ENCODE measurements at regions not wholly inside any gene's neighbourhood (a gene's known extent, or its start where the extent isn't known, plus 50 kb on each side); places are given as distances from the start of the nearest gene placed in this dataset.

DNA sequence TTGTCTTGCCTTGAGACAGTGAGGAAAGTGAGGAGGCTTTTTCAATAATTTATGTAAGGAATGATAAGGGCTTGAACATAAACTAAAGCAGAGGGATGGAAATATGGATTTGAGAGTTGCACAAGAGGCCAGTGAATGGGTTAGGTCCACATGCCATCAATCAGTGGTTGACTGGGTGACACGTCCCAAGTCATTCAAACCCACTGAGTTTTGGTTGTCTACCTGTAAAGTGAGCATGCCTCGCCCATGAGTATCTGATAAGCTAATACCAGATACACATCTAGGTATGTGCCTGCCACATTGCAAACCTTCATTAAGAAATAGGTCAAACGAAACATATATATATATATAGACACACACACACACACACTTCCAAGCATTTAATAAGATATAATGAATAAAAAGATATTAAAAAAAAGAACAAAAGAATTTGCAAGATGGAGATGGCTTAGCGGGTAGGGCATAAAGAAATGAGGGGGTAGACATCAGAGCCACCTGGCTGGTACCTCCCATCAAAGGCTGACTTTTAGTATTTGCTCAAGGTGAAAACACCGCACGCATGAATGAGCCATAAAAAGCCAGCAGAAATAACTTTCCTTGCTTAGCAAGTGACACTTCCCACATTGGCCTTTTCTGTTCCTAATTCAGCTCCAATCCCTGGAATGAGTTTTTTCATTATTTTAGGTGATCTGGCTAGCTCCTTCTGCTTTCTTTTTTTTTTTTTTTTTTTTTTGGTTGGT lies 109.1 kb upstream of the GGTLC1 start:
- DNase-seq = no peak

DNA sequence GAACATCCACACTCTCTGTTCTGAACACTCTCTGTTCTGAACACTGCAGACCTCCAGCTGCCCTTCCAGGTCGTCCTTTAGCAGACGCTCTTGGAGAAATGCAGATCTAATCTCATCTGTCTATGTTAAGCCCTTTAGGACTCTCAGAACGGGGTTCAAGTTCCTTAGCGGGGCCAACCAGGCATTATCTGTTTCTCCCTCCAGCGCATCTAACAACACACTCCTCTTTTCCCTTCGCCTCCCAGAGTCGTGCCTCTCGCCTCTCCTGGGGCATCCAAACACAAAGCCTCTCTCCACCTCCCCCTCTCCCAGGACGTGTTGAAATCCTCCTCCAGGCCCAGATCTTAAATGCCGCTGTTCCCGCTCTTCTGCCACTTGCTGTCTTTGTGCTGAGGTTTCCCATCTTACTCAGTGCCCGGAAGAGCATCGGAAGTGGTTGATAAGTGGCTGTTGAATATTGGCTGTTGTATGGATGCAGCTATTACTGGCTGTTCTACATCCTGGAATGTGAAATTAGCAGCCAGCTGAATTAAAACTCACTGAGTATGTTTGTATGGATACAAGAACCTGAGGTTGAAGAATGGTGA lies 108.4 kb upstream of the GGTLC1 start:
- DNase-seq = no peak

- DNase-seq = no peak
These were observed 107.7 kb upstream of the GGTLC1 start for GRCh38 chr20:24096264-24096663.

- DNase-seq = no peak
These were observed 107.2 kb upstream of the GGTLC1 start for GRCh38 chr20:24095756-24096155.

DNA sequence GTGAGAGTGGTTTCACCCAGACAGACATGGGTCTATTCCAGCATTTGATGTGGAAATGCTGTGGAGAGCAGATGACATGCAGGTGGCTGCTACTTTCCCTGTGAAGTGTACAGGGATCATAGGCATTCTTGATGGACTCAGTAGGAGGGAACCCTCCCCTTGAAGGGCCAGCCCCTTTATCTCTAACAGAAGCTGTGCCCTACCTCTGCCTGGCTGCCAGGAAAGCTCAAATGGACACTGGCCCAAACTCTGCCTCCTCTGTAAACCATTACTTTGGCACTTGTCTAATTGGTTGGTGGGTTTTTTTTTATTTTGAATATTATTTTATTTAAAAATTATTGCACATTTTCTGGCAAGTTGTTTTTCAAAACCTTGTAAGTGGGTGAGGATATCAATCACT lies 106.7 kb upstream of the GGTLC1 start:
- no peak for DNase-seq

DNA sequence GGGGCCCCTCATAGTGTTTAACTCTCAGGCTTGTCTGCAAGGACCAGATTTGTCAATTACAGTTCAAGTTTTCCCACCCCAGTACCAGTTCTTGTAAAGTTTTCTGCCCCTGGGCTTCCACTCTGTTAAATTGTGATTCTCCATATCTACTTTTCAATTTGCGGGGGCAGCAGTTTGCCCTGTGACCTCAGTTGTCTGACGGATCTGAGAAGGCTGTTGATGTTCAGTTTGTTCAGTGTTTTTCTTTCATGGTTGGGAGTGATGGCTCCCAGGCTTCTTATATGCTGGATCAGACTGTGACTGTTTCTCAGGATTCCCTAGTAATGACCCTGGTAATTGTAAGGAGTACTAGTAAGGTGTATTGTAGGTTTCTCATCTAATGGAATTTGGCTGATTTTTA lies 101.0 kb upstream of the GGTLC1 start:
- DNase-seq = no peak

DNA sequence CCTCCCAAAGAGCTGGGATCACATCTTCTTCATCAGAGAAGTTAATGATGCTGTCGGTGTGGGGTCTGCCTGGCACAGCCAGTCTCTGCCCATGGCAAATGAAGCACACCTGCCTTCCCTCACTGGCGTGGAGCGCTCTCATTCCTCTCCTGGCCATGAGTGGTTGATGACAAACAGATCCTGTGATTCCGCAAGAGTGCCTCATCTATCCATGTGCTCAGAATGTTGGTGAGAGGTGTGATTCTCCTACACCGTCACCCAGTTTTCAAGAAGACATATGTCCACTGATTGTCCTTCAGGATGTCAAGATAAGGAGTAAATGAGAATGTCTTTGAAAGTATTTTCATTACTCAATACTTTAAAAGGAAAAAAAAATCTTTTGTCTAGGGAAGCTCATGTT lies 97.5 kb upstream of the GGTLC1 start:
- no peak for DNase-seq

DNA sequence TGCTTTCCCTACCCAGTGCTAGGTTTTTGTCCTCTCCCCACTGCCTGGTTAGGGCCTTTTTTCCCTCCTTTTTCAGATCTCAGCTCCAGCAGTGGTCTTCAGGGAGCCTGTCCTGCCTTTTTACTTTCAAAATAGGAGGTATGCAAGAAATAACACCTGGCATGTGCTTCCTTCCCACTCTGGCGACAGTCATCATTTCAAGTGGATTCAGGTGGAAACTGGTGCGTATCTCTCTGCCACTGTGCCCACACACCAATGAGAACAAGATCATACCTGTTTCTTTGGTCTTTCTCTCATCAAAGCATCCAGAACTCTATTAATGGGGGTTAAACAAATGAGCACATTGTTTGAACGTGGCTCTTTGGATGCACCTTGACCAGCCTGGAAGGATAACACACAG lies 95.7 kb upstream of the GGTLC1 start:
- DNase-seq = no peak

GRCh38 chr20:24081077-24081476 lies 92.5 kb upstream of the GGTLC1 start:
- no peak for DNase-seq

- no peak for DNase-seq
These were observed 91.3 kb upstream of the GGTLC1 start for GRCh38 chr20:24079661-24080412.

- DNase-seq = no peak
These were observed 88.6 kb upstream of the GGTLC1 start for GRCh38 chr20:24077145-24077544.

DNA sequence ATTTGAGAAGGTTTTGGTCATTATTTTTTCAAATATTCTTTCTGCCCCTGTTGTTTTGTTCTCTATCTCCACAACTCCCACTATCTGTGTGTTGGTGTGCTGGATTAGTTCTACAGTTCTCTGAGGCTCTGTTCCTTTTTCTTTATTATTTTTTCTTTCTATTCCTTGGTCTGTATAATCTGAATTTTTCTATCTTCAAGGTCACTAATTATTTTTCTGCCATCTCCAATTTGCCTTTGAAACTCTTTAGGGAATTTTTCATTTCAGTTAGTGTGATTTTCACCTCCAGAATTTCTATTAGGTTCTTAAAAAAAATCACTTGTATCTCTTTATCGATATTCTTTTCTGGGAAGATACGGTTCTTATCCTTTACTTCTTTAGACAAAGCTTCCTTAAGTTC lies 82.1 kb upstream of the GGTLC1 start:
- no peak for DNase-seq

GRCh38 chr20:24066076-24066700 lies 77.6 kb upstream of the GGTLC1 start:
- DNase-seq = no peak

DNA sequence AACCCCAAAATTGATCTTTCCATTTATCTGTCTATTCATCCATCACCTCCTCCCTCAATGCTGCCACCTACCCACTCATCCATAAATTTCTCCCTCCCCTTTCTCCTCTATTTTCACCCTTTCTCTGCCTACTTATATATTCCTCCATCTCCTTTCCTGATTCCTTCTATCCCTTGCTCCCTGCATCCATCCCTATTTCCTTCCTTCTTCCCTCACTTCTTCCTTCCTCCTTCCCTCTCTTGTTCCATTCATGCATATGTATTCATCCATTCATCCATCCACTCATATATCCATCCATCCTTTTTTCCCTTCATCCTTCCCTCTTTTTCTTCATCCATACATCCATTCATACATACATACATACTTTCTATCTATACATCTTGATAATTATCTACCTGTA lies 76.3 kb upstream of the GGTLC1 start:
- DNase-seq = no peak

- DNase-seq = no peak
These were observed 75.5 kb upstream of the GGTLC1 start for GRCh38 chr20:24064092-24064491.

- DNase-seq = no peak
These were observed 74.5 kb upstream of the GGTLC1 start for GRCh38 chr20:24063100-24063499.

DNA sequence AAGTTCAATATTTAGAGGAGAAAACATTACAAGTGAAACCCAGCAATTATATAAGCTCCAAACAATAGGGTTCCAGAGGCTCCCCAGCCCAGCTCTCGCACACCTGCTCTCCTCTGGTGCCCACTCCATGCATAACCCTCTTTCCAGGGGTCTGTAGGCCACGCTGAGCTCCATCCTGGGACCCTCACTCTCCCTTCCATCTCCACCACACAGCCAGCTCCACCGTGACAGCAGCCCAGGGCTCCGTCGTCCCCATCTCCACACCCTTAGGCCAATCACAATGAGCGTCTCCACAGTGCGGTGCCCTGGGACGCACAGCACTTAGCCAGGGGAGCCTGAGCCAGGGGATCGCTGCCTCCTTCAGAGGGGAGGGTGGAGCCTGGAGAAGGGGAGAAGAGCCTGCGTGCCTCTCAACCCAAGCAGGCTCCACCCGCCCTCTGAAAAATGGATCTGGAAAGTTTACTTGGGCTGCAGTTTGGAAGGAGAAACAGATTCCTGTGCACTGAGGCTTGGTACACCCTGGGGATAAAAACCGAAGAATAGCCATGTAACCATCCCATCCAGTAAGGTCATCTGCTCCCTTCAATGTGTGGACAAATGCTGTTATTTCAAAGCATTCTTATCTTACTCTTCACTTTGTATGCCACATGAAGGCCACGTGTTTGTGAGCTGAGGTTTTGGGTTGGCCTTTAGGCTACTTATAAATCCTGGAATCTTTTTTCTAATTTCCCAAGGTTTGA lies 72.4 kb upstream of the GGTLC1 start:
- DNase-seq = no peak

- no peak for DNase-seq
These were observed 70.6 kb upstream of the GGTLC1 start for GRCh38 chr20:24059174-24059573.

- DNase-seq = no peak
These were observed 67.9 kb upstream of the GGTLC1 start for GRCh38 chr20:24056491-24056890.

- DNase-seq = no peak
These were observed 64.2 kb upstream of the GGTLC1 start for GRCh38 chr20:24052599-24053275.

- no peak for DNase-seq
These were observed 62.6 kb upstream of the GGTLC1 start for GRCh38 chr20:24051160-24051559.

DNA sequence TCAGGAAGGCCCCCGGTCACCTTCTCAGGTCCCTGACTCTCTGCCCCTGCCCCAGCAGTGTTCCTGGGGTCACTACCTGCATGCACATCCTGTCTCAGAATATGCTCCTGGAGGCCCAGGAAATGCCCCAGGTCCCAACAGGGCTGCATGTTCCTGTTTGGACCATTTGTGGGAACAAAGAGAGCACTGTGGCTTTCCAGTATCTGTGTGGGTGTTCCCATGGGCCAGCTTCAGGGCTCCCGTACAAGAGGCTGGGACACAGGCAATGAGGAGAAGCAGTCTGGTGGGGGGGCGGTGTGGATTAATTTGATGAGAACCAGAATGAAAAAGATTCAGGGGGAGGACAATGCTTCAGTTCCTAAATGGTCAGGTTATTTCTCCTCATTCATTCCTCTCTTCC lies 61.5 kb upstream of the GGTLC1 start:
- DNase-seq = no peak
